ENCODE measurements at regions not wholly inside any gene's neighbourhood (a gene's known extent, or its start where the extent isn't known, plus 50 kb on each side); places are given as distances from the start of the nearest gene placed in this dataset.

GRCh38 chr20:6410721-6411120, 287.9 kb upstream of the FERMT1 start:
- no peak for DNase-seq (ENCODE audit: low spot score)
- no peak overlapping the region for H3K27ac ChIP-seq (ENCODE audit: poor library complexity, severe bottlenecking)
- no peaks in the 10 kb centered on the region for H3K9me3 ChIP-seq (ENCODE audit: severe bottlenecking)
- no peak for TF ChIP-seq CTCF (IDR thresholded peaks at IDR 0.05; ENCODE audit: poor library complexity, severe bottlenecking)
- peaks cover 4% of the 10 kb centered on the region for H3K27me3 ChIP-seq (ENCODE audit: insufficient read depth, poor library complexity, severe bottlenecking)
- H3K36me3 ChIP-seq (ENCODE audit: low read depth): no peaks in the 10 kb centered on the region
- ATAC-seq (ENCODE audit: low read depth): no peak
- no peaks in the 10 kb centered on the region for H3K4me1 ChIP-seq (ENCODE audit: insufficient read depth, poor library complexity, severe bottlenecking)
- H3K4me3 ChIP-seq (ENCODE audit: severe bottlenecking): no peak overlapping the region

GRCh38 chr20:6407163-6407562, 284.3 kb upstream of the FERMT1 start:
- Histone ChIP-seq H3K36me3 (ENCODE audit: low read depth) (no peaks in the 10 kb centered on the region), H3K27ac (ENCODE audit: poor library complexity, severe bottlenecking) (no peak overlapping the region), H3K27me3 (ENCODE audit: insufficient read depth, poor library complexity, severe bottlenecking) (peaks cover 6% of the 10 kb centered on the region), H3K4me1 (ENCODE audit: insufficient read depth, poor library complexity, severe bottlenecking) (no peaks in the 10 kb centered on the region), H3K9me3 (ENCODE audit: severe bottlenecking) (no peaks in the 10 kb centered on the region), H3K4me3 (ENCODE audit: severe bottlenecking) (no peak overlapping the region)
- no peak for TF ChIP-seq CTCF (IDR thresholded peaks at IDR 0.05; ENCODE audit: poor library complexity, severe bottlenecking)
- DNase-seq (ENCODE audit: low spot score): no peak
- ATAC-seq (ENCODE audit: low read depth): no peak

GRCh38 chr20:6401893-6402557, 279.2 kb upstream of the FERMT1 start:
- no peak overlapping the region for H3K4me3 ChIP-seq (ENCODE audit: severe bottlenecking)
- no peaks in the 10 kb centered on the region for H3K9me3 ChIP-seq (ENCODE audit: severe bottlenecking)
- no peak for DNase-seq (ENCODE audit: low spot score)

GRCh38 chr20:6397115-6397514, 274.3 kb upstream of the FERMT1 start:
- Histone ChIP-seq H3K27ac (ENCODE audit: poor library complexity, severe bottlenecking) (no peak overlapping the region), H3K9me3 (ENCODE audit: severe bottlenecking) (no peaks in the 10 kb centered on the region), H3K4me1 (ENCODE audit: insufficient read depth, poor library complexity, severe bottlenecking) (peaks cover 3% of the 10 kb centered on the region), H3K36me3 (ENCODE audit: low read depth) (no peaks in the 10 kb centered on the region), H3K27me3 (ENCODE audit: insufficient read depth, poor library complexity, severe bottlenecking) (no peaks in the 10 kb centered on the region), H3K4me3 (ENCODE audit: severe bottlenecking) (no peak overlapping the region)
- TF ChIP-seq CTCF (IDR thresholded peaks at IDR 0.05; ENCODE audit: poor library complexity, severe bottlenecking): no peak
- DNase-seq (ENCODE audit: low spot score) (no peak), ATAC-seq (ENCODE audit: low read depth) (no peak)

More at GRCh38 chr20:6401893-6402557, 279.2 kb upstream of the FERMT1 start:
- Histone ChIP-seq H3K27ac (ENCODE audit: poor library complexity, severe bottlenecking) (no peak overlapping the region), H3K4me1 (ENCODE audit: insufficient read depth, poor library complexity, severe bottlenecking) (no peaks in the 10 kb centered on the region), H3K27me3 (ENCODE audit: insufficient read depth, poor library complexity, severe bottlenecking) (peaks cover 2% of the 10 kb centered on the region), H3K36me3 (ENCODE audit: low read depth) (no peaks in the 10 kb centered on the region)
- ATAC-seq (ENCODE audit: low read depth): no peak
- no peak for TF ChIP-seq CTCF (IDR thresholded peaks at IDR 0.05; ENCODE audit: poor library complexity, severe bottlenecking)

- no peak for DNase-seq (ENCODE audit: low spot score)
- peak; percentile 82 for ATAC-seq (ENCODE audit: low read depth)
- Histone ChIP-seq H3K36me3 (ENCODE audit: low read depth) (no peaks in the 10 kb centered on the region), H3K4me3 (ENCODE audit: severe bottlenecking) (no peak overlapping the region), H3K9me3 (ENCODE audit: severe bottlenecking) (no peaks in the 10 kb centered on the region), H3K27me3 (ENCODE audit: insufficient read depth, poor library complexity, severe bottlenecking) (no peaks in the 10 kb centered on the region), H3K4me1 (ENCODE audit: insufficient read depth, poor library complexity, severe bottlenecking) (peaks cover 3% of the 10 kb centered on the region), H3K27ac (ENCODE audit: poor library complexity, severe bottlenecking) (no peak overlapping the region)
- no peak for TF ChIP-seq CTCF (IDR thresholded peaks at IDR 0.05; ENCODE audit: poor library complexity, severe bottlenecking)
Observed at GRCh38 chr20:6395695-6396094, 272.9 kb upstream of the FERMT1 start.

Measured in RWPE2 (cell line).